GM19438 (cell line): ENCODE measurements at regions not wholly inside any gene's neighbourhood (a gene's known extent, or its start where the extent isn't known, plus 50 kb on each side); places are given as distances from the start of the nearest gene placed in this dataset.
"Not testable (repeated sequence)": the region's sequence is repeated elsewhere in the genome, so short reads cannot be mapped to it uniquely, and the experiment has no call there.

Experiments used
- ATAC-seq: cut with Tn5 transposase; IDR thresholded peaks from one replicate; pipeline ENCODE4 v1.9.1; 2021; ENCODE audit warnings: low read depth; ENCODE audit not compliant: unreplicated experiment

GRCh38 chr13:43946281-43946680, 66.6 kb downstream of the LACC1 start:
- ATAC-seq, result no peak

- ATAC-seq, result no peak
Measured at GRCh38 chr13:43947897-43948458, 68.3 kb downstream of the LACC1 start.

GRCh38 chr13:43953370-43953769, 73.7 kb downstream of the LACC1 start:
- no peak for ATAC-seq

GRCh38 chr13:43956975-43957374, 77.3 kb downstream of the LACC1 start:
- not testable (repeated sequence) for ATAC-seq

- no peak for ATAC-seq
Measured at GRCh38 chr13:43959291-43959690, 79.6 kb downstream of the LACC1 start.

GRCh38 chr13:43961909-43962308, 82.2 kb downstream of the LACC1 start:
- no peak for ATAC-seq

GRCh38 chr13:43963726-43964125, 84.0 kb downstream of the LACC1 start:
- no peak for ATAC-seq

- ATAC-seq, result no peak
Measured at GRCh38 chr13:43964698-43965458, 85.2 kb downstream of the LACC1 start.

- ATAC-seq, result no peak
Measured at GRCh38 chr13:43965459-43965845, 85.7 kb downstream of the LACC1 start.

- not testable (repeated sequence) for ATAC-seq
Measured at GRCh38 chr13:43968251-43968942, 88.7 kb downstream of the LACC1 start.

GRCh38 chr13:43968943-43969690, 89.4 kb downstream of the LACC1 start:
- ATAC-seq, result not testable (repeated sequence)

- ATAC-seq, result not testable (repeated sequence)
Measured at GRCh38 chr13:43969919-43970318, 90.2 kb downstream of the LACC1 start.

- ATAC-seq, result not testable (repeated sequence)
Measured at GRCh38 chr13:43970520-43971242, 91.0 kb downstream of the LACC1 start.

GRCh38 chr13:43971324-43971723, 91.6 kb downstream of the LACC1 start:
- not testable (repeated sequence) for ATAC-seq

GRCh38 chr13:43977911-43978310, 98.2 kb downstream of the LACC1 start:
- no peak for ATAC-seq

GRCh38 chr13:43978688-43979087, 99.0 kb downstream of the LACC1 start:
- ATAC-seq, result no peak

GRCh38 chr13:43979492-43979891, 99.8 kb downstream of the LACC1 start:
- ATAC-seq, result no peak

- no peak for ATAC-seq
Measured at GRCh38 chr13:43980587-43980986, 100.9 kb downstream of the LACC1 start.

GRCh38 chr13:43981091-43981490, 101.4 kb downstream of the LACC1 start:
- no peak for ATAC-seq
